GM23338 (cell line): ENCODE measurements at regions not wholly inside any gene's neighbourhood (a gene's known extent, or its start where the extent isn't known, plus 50 kb on each side); places are given as distances from the start of the nearest gene placed in this dataset.

Experiments
- ATAC-seq: fragments of 200-7000 bp; cut with Tn5 transposase; 3 replicates; pipeline ENCODE4 v1.9.1; 2020
- DNase-seq: peaks from one replicate; pipeline ENCODE4 v3.0.0-alpha.2; 2015; ENCODE audit warnings: low spot score
- H2AFZ ChIP-seq: fragments of 200-600 bp; sonication (generic); 2 replicates; pipeline ENCODE4 v1.8.0; 2016; ENCODE audit warnings: antibody characterized with exemption, mild to moderate bottlenecking, moderate library complexity
- H3F3A ChIP-seq: fragments of 200-600 bp; sonication (generic); replicated peaks from 2 replicates; pipeline ENCODE4 v1.8.0; 2017; ENCODE audit warnings: antibody characterized with exemption, mixed run types, low read depth
- H3K27ac ChIP-seq: fragments of 200-600 bp; sonication (generic); 2 replicates; pipeline ENCODE4 v1.6.1; 2016; ENCODE audit warnings: low read depth
- H3K27me3 ChIP-seq: fragments of 200-600 bp; sonication (generic); 2 replicates; pipeline ENCODE4 v1.8.0; 2016; ENCODE audit warnings: mild to moderate bottlenecking, mixed run types, moderate library complexity; ENCODE audit not compliant: insufficient read depth
- H3K36me3 ChIP-seq: fragments of 200-600 bp; sonication (generic); 2 replicates; pipeline ENCODE4 v1.8.0; 2016; ENCODE audit warnings: mild to moderate bottlenecking; ENCODE audit not compliant: insufficient read depth
- H3K4me1 ChIP-seq: fragments of 200-600 bp; sonication (generic); 2 replicates; pipeline ENCODE4 v1.8.0; 2016; ENCODE audit warnings: mild to moderate bottlenecking, moderate library complexity; ENCODE audit not compliant: insufficient read depth
- H3K4me2 ChIP-seq: fragments of 200-600 bp; sonication (generic); 2 replicates; pipeline ENCODE4 v1.7.1; 2017; ENCODE audit warnings: mixed run types
- H3K4me3 ChIP-seq: fragments of 200-600 bp; sonication (generic); 2 replicates; pipeline ENCODE4 v1.6.1; 2016; ENCODE audit warnings: mixed run types
- H3K79me2 ChIP-seq: fragments of 200-600 bp; sonication (generic); replicated peaks from 2 replicates; pipeline ENCODE4 v1.8.0; 2017; ENCODE audit warnings: mild to moderate bottlenecking; ENCODE audit not compliant: insufficient read depth
- H3K9me2 ChIP-seq: fragments of 200-600 bp; sonication (generic); 2 replicates; pipeline ENCODE4 v1.8.0; 2017; ENCODE audit not compliant: insufficient read depth
- H4K20me1 ChIP-seq: fragments of 200-600 bp; sonication (generic); replicated peaks from 2 replicates; pipeline ENCODE4 v1.8.0; 2017; ENCODE audit warnings: mild to moderate bottlenecking; ENCODE audit not compliant: insufficient read depth
- H3K27ac Mint-ChIP-seq: 2 replicates; pipeline ENCODE4 v1.8.0; 2020; ENCODE audit warnings: inconsistent platforms, mild to moderate bottlenecking, moderate library complexity, mixed read lengths
- H3K27me3 Mint-ChIP-seq: 3 replicates; pipeline ENCODE4 v1.8.0; 2022; ENCODE audit warnings: low read depth, mild to moderate bottlenecking, moderate library complexity, mixed read lengths, inconsistent platforms; ENCODE audit not compliant: insufficient read depth, poor library complexity
- H3K36me3 Mint-ChIP-seq: 3 replicates; pipeline ENCODE4 v1.8.0; 2021; ENCODE audit warnings: low read depth, mild to moderate bottlenecking, inconsistent platforms, moderate library complexity, mixed read lengths
- H3K4me1 Mint-ChIP-seq: 3 replicates; pipeline ENCODE4 v1.8.0; 2020; ENCODE audit warnings: mild to moderate bottlenecking, inconsistent platforms, mixed read lengths
- H3K4me3 Mint-ChIP-seq: 3 replicates; pipeline ENCODE4 v1.8.0; 2021; ENCODE audit warnings: moderate library complexity, mild to moderate bottlenecking, inconsistent platforms, mixed read lengths
- H3K9me3 Mint-ChIP-seq: 3 replicates; pipeline ENCODE4 v1.8.0; 2020; ENCODE audit warnings: moderate library complexity, mild to moderate bottlenecking, inconsistent platforms, mixed read lengths
- CTCF ChIP-seq, 2 experiments: fragments of 200-600 bp in 1 of 2; sonication (generic) in 1 of 2; conservative IDR thresholded peaks; 2 replicates each; pipeline versions ENCODE4 v1.5.1 to v1.6.1; 2016 to 2017; ENCODE audit warnings: antibody characterized with exemption in 2 of 2, low read depth in 2 of 2, mild to moderate bottlenecking in 2 of 2, moderate library complexity in 1 of 2
- ETS1 ChIP-seq: IDR thresholded peaks from 2 replicates; pipeline ENCODE4 v1.6.1; 2016; ENCODE audit warnings: antibody characterized with exemption
- EZH2 ChIP-seq: fragments of 200-600 bp; sonication (generic); IDR thresholded peaks from one replicate; pipeline ENCODE4 v1.8.0; 2017; ENCODE audit warnings: antibody characterized with exemption, mild to moderate bottlenecking, low read depth; ENCODE audit not compliant: unreplicated experiment
- EZH2phosphoT487 ChIP-seq: fragments of 200-600 bp; sonication (generic); IDR thresholded peaks from one replicate; pipeline ENCODE4 v1.8.1; 2018; ENCODE audit warnings: antibody characterized with exemption; ENCODE audit not compliant: unreplicated experiment
- JUNB ChIP-seq: IDR thresholded peaks from one replicate; pipeline ENCODE4 v1.6.1; 2016; ENCODE audit warnings: antibody characterized with exemption; ENCODE audit not compliant: unreplicated experiment
- NANOG ChIP-seq: IDR thresholded peaks from 2 replicates; pipeline ENCODE4 v1.6.1; 2016; ENCODE audit warnings: antibody characterized with exemption, borderline replicate concordance
- STAT1 ChIP-seq: IDR thresholded peaks from one replicate; pipeline ENCODE4 v1.6.1; 2016; ENCODE audit warnings: antibody characterized with exemption; ENCODE audit not compliant: unreplicated experiment
- ZNF114 ChIP-seq: fragments of 250-450 bp; sonication (Bioruptor Pico); IDR thresholded peaks from 2 replicates; pipeline ENCODE4 v1.5.0; 2020; ENCODE audit warnings: mild to moderate bottlenecking, moderate library complexity
- ZNF331 ChIP-seq: fragments of 250-450 bp; sonication (Bioruptor Pico); IDR thresholded peaks from 2 replicates; pipeline ENCODE4 v1.5.0; 2020; ENCODE audit warnings: low read depth, mild to moderate bottlenecking, moderate library complexity
- ZNF462 ChIP-seq: fragments of 250-450 bp; sonication (Bioruptor Pico); IDR thresholded peaks from 2 replicates; pipeline ENCODE4 v1.5.0; 2020; ENCODE audit warnings: mild to moderate bottlenecking, moderate library complexity

- Mint-ChIP-seq H3K27me3 (peaks cover 3% of the 10 kb centered on the region), H3K27ac (peak overlapping the region; percentile 34; the same call in 1 of the 2 replicates), H3K4me3 (no peak overlapping the region), H3K4me1 (peaks cover 21% of the 10 kb centered on the region), H3K36me3 (peaks cover 5% of the 10 kb centered on the region; the same call in 2 of the 3 replicates), H3K9me3 (no peaks in the 10 kb centered on the region; the same call in 2 of the 3 replicates)
- H3K9me2 ChIP-seq = peaks cover 9% of the 10 kb centered on the region; the same call in 1 of the 2 replicates
- H3K79me2 ChIP-seq = no peaks in the 10 kb centered on the region
- TF ChIP-seq STAT1 = no peak
- TF ChIP-seq EZH2 = no peak
- no peak for TF ChIP-seq NANOG
- TF ChIP-seq EZH2phosphoT487 = no peak
- TF ChIP-seq ETS1 = no peak
- no peak for TF ChIP-seq ZNF114 (CRISPR knock-in tag)
- no peak for TF ChIP-seq ZNF331 (CRISPR knock-in tag)
- no peak for TF ChIP-seq JUNB
- ATAC-seq (no peak), DNase-seq (no peak)
- H4K20me1 ChIP-seq = no peaks in the 10 kb centered on the region
- H3K4me1 ChIP-seq = peaks cover 24% of the 10 kb centered on the region
- no peaks in the 10 kb centered on the region for H3K27me3 ChIP-seq
- H3K4me3 ChIP-seq = no peak overlapping the region
- no peak overlapping the region for H3K4me2 ChIP-seq
- no peaks in the 10 kb centered on the region for H3K36me3 ChIP-seq
- no peaks in the 10 kb centered on the region for H3F3A ChIP-seq
- no peak overlapping the region for H3K27ac ChIP-seq
- H2AFZ ChIP-seq = no peak overlapping the region
These were observed 230.8 kb upstream of the NRP1 start for GRCh38 chr10:33565231-33565630.

GRCh38 chr10:33559105-33559504 is 224.6 kb upstream of the NRP1 start:
- Histone ChIP-seq H3K27ac (no peak overlapping the region), H3F3A (no peaks in the 10 kb centered on the region), H3K4me3 (no peak overlapping the region), H3K4me2 (no peak overlapping the region), H3K4me1 (peaks cover 21% of the 10 kb centered on the region), H2AFZ (no peak overlapping the region), H3K9me2 (peaks cover 18% of the 10 kb centered on the region; the same call in 1 of the 2 replicates), H3K79me2 (no peaks in the 10 kb centered on the region), H3K27me3 (no peaks in the 10 kb centered on the region), H4K20me1 (no peaks in the 10 kb centered on the region), H3K36me3 (no peaks in the 10 kb centered on the region)
- no peak overlapping the region for H3K4me3 Mint-ChIP-seq
- DNase-seq (no peak), ATAC-seq (no peak)
- H3K27me3 Mint-ChIP-seq = peaks cover 4% of the 10 kb centered on the region
- peaks cover 5% of the 10 kb centered on the region; the same call in 2 of the 3 replicates for H3K36me3 Mint-ChIP-seq
- H3K4me1 Mint-ChIP-seq = peaks cover 12% of the 10 kb centered on the region
- no peaks in the 10 kb centered on the region; the same call in 2 of the 3 replicates for H3K9me3 Mint-ChIP-seq
- H3K27ac Mint-ChIP-seq = no peak overlapping the region
- TF ChIP-seq ZNF462 (CRISPR knock-in tag) = no peak
- TF ChIP-seq CTCF (conservative IDR thresholded peaks at IDR 0.05; ENCODE audit: low read depth in 2 of 2) = no peak
